Psoas muscle (tissue), 7 donors: ENCODE measurements at regions not wholly inside any gene's neighbourhood (a gene's known extent, or its start where the extent isn't known, plus 50 kb on each side); places are given as distances from the start of the nearest gene placed in this dataset.

Experiments
- ATAC-seq, 4 donors: fragments of 200-7000 bp; cut with Tn5 transposase; one replicate each; pipeline ENCODE4 v1.9.1; 2020; ENCODE audit warnings: moderate library complexity in 3 of 4, mild to moderate bottlenecking in 2 of 4
- DNase-seq, 2 donors: peaks; one replicate each; pipeline ENCODE4 v3.0.0-alpha.2; 2020
- H3K27ac ChIP-seq: fragments of 200-600 bp; one replicate; pipeline ENCODE4 v1.8.0; 2022
- H3K27me3 ChIP-seq, 3 donors: fragments of 200-600 bp in 1 of 3; one replicate each; pipeline versions ENCODE4 v1.6.1 to v1.8.0; 2013 to 2022; ENCODE audit warnings: low read length in 2 of 3, mild to moderate bottlenecking in 2 of 3, moderate library complexity in 1 of 3; ENCODE audit not compliant: insufficient read depth in 3 of 3
- H3K36me3 ChIP-seq, 2 donors: fragments of 200-600 bp in 1 of 2; one replicate each; pipeline versions ENCODE4 v1.6.1 to v1.8.0; 2013 to 2022; ENCODE audit warnings: low read depth in 1 of 2, mild to moderate bottlenecking in 1 of 2, moderate library complexity in 1 of 2; ENCODE audit not compliant: insufficient read depth in 1 of 2
- H3K4me1 ChIP-seq: fragments of 200-600 bp; one replicate; pipeline ENCODE4 v1.8.0; 2022
- H3K4me3 ChIP-seq: fragments of 200-600 bp; one replicate; pipeline ENCODE4 v1.8.0; 2022; ENCODE audit warnings: mild to moderate bottlenecking
- H3K9me3 ChIP-seq: fragments of 200-600 bp; one replicate; pipeline ENCODE4 v1.8.0; 2022
- CTCF ChIP-seq: fragments of 200-600 bp; IDR thresholded peaks from one replicate; pipeline ENCODE4 v1.8.0; 2022; ENCODE audit warnings: antibody characterized with exemption
- WGBS, 3 donors: extraction: QIAGEN DNeasy Blood & Tissue Kit; methylation state at CpG; one replicate each; pipeline versions ENCODE4 v1.1.6 to v1.1.7; 2013; 5-methylcytosine and 5-hydroxymethylcytosine counted together
- intact Hi-C, 2 donors: fragments of 100-400 bp; cut with DNase I; formaldehyde crosslinking; loops; one replicate each; pipeline versions ENCODE4 v1.11.0 to v1.14.2; 2022
- donor health status: healthy with polysubstance abuse.
- donor health status: DM: no; HTN: no; CAD: no; lungs with moderate emphysema.
- donor health status: Bipolar disorder and iron deficiency.
- donor health status: healthy.
- donor health status: DM: yes; HTN: yes; CAD: no.
- donor health status: DM: no; HTN: no; CAD: no.
- donor health status: DM: yes; HTN: yes; CAD: no.

- no peak for ATAC-seq
These were observed 156.3 kb downstream of the FNDC1 start for GRCh38 chr6:159325476-159325875.

GRCh38 chr6:159324596-159324995, 155.4 kb downstream of the FNDC1 start:
- ATAC-seq = no peak
- TF ChIP-seq CTCF = no peak
- no peak for DNase-seq
- Histone ChIP-seq H3K4me1 (no peaks in the 10 kb centered on the region), H3K27me3 (no peaks in the 10 kb centered on the region), H3K36me3 (no peaks in the 10 kb centered on the region), H3K4me3 (no peak overlapping the region), H3K9me3 (no peaks in the 10 kb centered on the region), H3K27ac (no peak overlapping the region)
- 91% methylated on average over 2 of the region's 2 CpGs for WGBS, 3 donors
- intact Hi-C loops = no loop called here

More at GRCh38 chr6:159325476-159325875, 156.3 kb downstream of the FNDC1 start:
- Histone ChIP-seq H3K36me3 (no peaks in the 10 kb centered on the region), H3K27me3 (no peaks in the 10 kb centered on the region), H3K27ac (no peak overlapping the region), H3K4me3 (no peak overlapping the region), H3K9me3 (no peaks in the 10 kb centered on the region), H3K4me1 (no peaks in the 10 kb centered on the region)
- DNase-seq = no peak
- WGBS, 3 donors = 89 to 92% (median 91%) methylated on average over 9 of the region's 9 CpGs
- intact Hi-C loops = no loop called here
- TF ChIP-seq CTCF = no peak
